SU-DHL-6 (cell line): ENCODE measurements at regions not wholly inside any gene's neighbourhood (a gene's known extent, or its start where the extent isn't known, plus 50 kb on each side); places are given as distances from the start of the nearest gene placed in this dataset.

Source experiments
- H2AFZ ChIP-seq: fragments of 200-600 bp; sonication (generic); 2 replicates; pipeline ENCODE4 v1.6.1; 2014; ENCODE audit warnings: low read depth, mild to moderate bottlenecking, moderate library complexity, mixed read lengths, antibody characterized with exemption, low read length; ENCODE audit not compliant: severe bottlenecking
- H3F3A ChIP-seq: fragments of 200-600 bp; shearing (Covaris generic); 2 replicates; pipeline ENCODE4 v1.6.0; 2016; ENCODE audit warnings: antibody characterized with exemption, mild to moderate bottlenecking; ENCODE audit not compliant: insufficient read depth
- H3K27ac ChIP-seq: fragments of 200-600 bp; sonication (generic); 2 replicates; pipeline ENCODE4 v1.5.1; 2016; ENCODE audit warnings: low read depth, mild to moderate bottlenecking, low read length, moderate library complexity, mixed read lengths
- H3K27me3 ChIP-seq: fragments of 200-600 bp; sonication (generic), shearing (Covaris generic); 2 replicates; pipeline ENCODE4 v1.6.0; 2014; ENCODE audit warnings: mild to moderate bottlenecking, low read length
- H3K36me3 ChIP-seq: fragments of 200-600 bp; sonication (generic); 2 replicates; pipeline ENCODE4 v1.6.1; 2014; ENCODE audit warnings: mild to moderate bottlenecking, low read length, mixed read lengths
- H3K4me2 ChIP-seq: fragments of 300-600, 200-600 bp; shearing (Covaris generic), sonication (generic); 2 replicates; pipeline ENCODE4 v1.6.0; 2014; ENCODE audit warnings: low read length, low read depth, mild to moderate bottlenecking; ENCODE audit not compliant: poor library complexity, severe bottlenecking
- H3K4me3 ChIP-seq: fragments of 200-600 bp; sonication (generic); 2 replicates; pipeline ENCODE4 v1.5.1; 2014; ENCODE audit warnings: antibody characterized with exemption, low read length, mild to moderate bottlenecking, mixed read lengths; ENCODE audit not compliant: insufficient read depth, poor library complexity, severe bottlenecking
- H3K79me2 ChIP-seq: fragments of 200-600 bp; sonication (generic); 2 replicates; pipeline ENCODE4 v1.6.1; 2014; ENCODE audit warnings: mild to moderate bottlenecking, low read length, moderate library complexity; ENCODE audit not compliant: insufficient read depth
- H3K9ac ChIP-seq: fragments of 200-600 bp; sonication (generic); 2 replicates; pipeline ENCODE4 v1.7.0; 2014; ENCODE audit warnings: mild to moderate bottlenecking, low read length
- H3K9me2 ChIP-seq: fragments of 200-600 bp; sonication (generic); replicated peaks from 2 replicates; pipeline ENCODE4 v1.6.1; 2014; ENCODE audit warnings: low read length; ENCODE audit not compliant: insufficient read depth
- H3K9me3 ChIP-seq: fragments of 200-600 bp; sonication (generic); 2 replicates; pipeline ENCODE4 v1.6.1; 2014; ENCODE audit warnings: low read length, mixed read lengths; ENCODE audit not compliant: insufficient read depth
- H4K20me1 ChIP-seq: fragments of 200-600 bp; sonication (generic); 2 replicates; pipeline ENCODE4 v1.6.1; 2014; ENCODE audit warnings: low read depth, mild to moderate bottlenecking, antibody characterized with exemption, low read length, moderate library complexity, mixed read lengths
- EZH2phosphoT487 ChIP-seq: fragments of 200-600 bp; sonication (generic), shearing (Covaris generic); conservative IDR thresholded peaks from 2 replicates; pipeline ENCODE4 v1.6.1; 2018; ENCODE audit warnings: mild to moderate bottlenecking, antibody characterized with exemption, low read length, moderate library complexity, mixed read lengths
- TF ChIP-seq, protein P1 (sequence below): fragments of 200-600 bp; sonication (generic); IDR thresholded peaks from one replicate; pipeline ENCODE4 v1.5.1; 2017; ENCODE audit warnings: antibody characterized with exemption, mild to moderate bottlenecking, low read length, moderate library complexity; ENCODE audit not compliant: insufficient read depth, poor library complexity, severe bottlenecking

DNA sequence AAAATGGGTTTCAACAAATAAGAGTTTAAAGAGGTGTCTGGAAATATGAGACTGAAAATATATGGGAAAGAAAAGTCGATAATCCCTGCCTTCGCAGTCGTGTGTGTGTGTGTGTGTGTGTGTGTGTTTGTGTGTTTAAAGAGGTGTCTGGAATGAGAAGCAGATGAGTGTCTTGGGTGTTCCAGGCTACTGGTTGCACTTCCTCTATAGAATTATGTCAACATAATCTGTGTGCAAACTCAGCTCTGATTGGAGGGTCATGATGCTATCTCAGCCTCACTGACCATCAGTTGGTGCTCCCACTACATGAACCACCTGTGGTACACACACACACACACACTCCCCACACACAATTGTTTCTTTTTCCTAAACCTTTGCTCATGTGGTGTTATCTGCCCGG, 347.3 kb downstream of the NPIPA8 start:
- Histone ChIP-seq H3K4me2 (no peak overlapping the region), H3K36me3 (no peaks in the 10 kb centered on the region), H3K27ac (no peak overlapping the region), H3F3A (no peaks in the 10 kb centered on the region), H4K20me1 (no peaks in the 10 kb centered on the region), H2AFZ (no peak overlapping the region), H3K9me2 (no peaks in the 10 kb centered on the region), H3K27me3 (no peaks in the 10 kb centered on the region), H3K9me3 (no peaks in the 10 kb centered on the region), H3K4me3 (no peak overlapping the region), H3K9ac (no peak overlapping the region), H3K79me2 (no peaks in the 10 kb centered on the region)
- TF ChIP-seq, protein P1, sequence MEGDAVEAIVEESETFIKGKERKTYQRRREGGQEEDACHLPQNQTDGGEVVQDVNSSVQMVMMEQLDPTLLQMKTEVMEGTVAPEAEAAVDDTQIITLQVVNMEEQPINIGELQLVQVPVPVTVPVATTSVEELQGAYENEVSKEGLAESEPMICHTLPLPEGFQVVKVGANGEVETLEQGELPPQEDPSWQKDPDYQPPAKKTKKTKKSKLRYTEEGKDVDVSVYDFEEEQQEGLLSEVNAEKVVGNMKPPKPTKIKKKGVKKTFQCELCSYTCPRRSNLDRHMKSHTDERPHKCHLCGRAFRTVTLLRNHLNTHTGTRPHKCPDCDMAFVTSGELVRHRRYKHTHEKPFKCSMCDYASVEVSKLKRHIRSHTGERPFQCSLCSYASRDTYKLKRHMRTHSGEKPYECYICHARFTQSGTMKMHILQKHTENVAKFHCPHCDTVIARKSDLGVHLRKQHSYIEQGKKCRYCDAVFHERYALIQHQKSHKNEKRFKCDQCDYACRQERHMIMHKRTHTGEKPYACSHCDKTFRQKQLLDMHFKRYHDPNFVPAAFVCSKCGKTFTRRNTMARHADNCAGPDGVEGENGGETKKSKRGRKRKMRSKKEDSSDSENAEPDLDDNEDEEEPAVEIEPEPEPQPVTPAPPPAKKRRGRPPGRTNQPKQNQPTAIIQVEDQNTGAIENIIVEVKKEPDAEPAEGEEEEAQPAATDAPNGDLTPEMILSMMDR = no peak
- no peak for TF ChIP-seq EZH2phosphoT487

DNA sequence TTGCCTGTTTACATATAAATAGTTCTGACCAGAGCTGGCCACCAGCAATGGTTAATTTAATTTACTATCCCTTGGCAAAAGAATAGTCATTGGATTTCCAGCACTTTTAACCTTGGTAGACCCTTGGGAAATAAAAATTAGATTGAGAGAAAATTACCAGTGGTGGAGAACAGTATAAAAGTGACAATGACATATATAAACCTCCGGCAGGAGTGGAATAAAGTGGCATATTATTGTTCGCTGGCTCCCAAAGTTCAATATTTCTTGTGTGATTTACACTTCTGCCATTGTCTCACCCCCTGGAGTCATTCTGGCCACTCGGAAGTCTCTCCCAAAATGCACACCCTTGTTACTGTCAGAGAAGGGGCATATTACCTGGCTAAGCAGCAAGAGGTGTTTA, 347.7 kb downstream of the NPIPA8 start:
- no peak overlapping the region for H3K9ac ChIP-seq
- no peaks in the 10 kb centered on the region for H3K36me3 ChIP-seq
- no peaks in the 10 kb centered on the region for H3K79me2 ChIP-seq
- H3K4me3 ChIP-seq = no peak overlapping the region
- H3K4me2 ChIP-seq = no peak overlapping the region
- H2AFZ ChIP-seq = no peak overlapping the region
- no peaks in the 10 kb centered on the region for H3K9me3 ChIP-seq
- no peaks in the 10 kb centered on the region for H4K20me1 ChIP-seq
- TF ChIP-seq, protein P1 = no peak
- TF ChIP-seq EZH2phosphoT487 = no peak
- H3K9me2 ChIP-seq = no peaks in the 10 kb centered on the region
- H3K27me3 ChIP-seq = no peaks in the 10 kb centered on the region
- no peaks in the 10 kb centered on the region for H3F3A ChIP-seq
- H3K27ac ChIP-seq = no peak overlapping the region

DNA sequence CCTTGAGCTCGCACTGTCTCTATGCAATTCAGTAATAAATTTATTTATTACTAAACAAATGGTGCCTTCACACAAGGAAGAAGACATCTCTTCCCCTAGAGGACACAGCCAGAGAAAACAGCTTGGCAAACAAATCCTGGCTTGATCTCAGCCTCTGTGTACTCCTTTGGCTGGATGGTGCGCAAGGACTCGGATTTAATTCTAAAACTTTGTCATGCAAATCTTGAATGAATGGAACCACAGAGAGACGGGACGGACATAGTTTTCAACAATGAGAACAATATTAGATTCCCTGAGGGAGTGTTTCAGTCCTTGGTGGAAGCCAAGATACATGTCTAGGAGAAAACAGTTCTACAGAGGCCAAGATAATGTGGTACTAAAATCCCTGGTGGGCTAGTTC, 349.5 kb downstream of the NPIPA8 start:
- Histone ChIP-seq H3K36me3 (no peaks in the 10 kb centered on the region), H3K79me2 (no peaks in the 10 kb centered on the region), H3K4me3 (no peak overlapping the region), H3F3A (no peaks in the 10 kb centered on the region), H3K27ac (no peak overlapping the region), H4K20me1 (no peaks in the 10 kb centered on the region), H2AFZ (no peak overlapping the region), H3K9me2 (no peaks in the 10 kb centered on the region), H3K9me3 (no peaks in the 10 kb centered on the region), H3K27me3 (no peaks in the 10 kb centered on the region), H3K4me2 (no peak overlapping the region), H3K9ac (no peak overlapping the region)
- no peak for TF ChIP-seq EZH2phosphoT487
- TF ChIP-seq, protein P1 = no peak
